SK-N-SH (cell line): ENCODE measurements at regions not wholly inside any gene's neighbourhood (a gene's known extent, or its start where the extent isn't known, plus 50 kb on each side); places are given as distances from the start of the nearest gene placed in this dataset.

Experiments
- CTCF ChIA-PET: fragments of 300-600, 350-600 bp; formaldehyde crosslinking; extraction: SDS; loops from one replicate; lab custom pipeline; 2021; lab: Yijun Ruan, JAX
- POLR2A ChIA-PET: fragments of 350-600 bp; sonication (Branson Sonifier 250); formaldehyde crosslinking; extraction: SDS; loops from one replicate; lab custom pipeline; 2020; ENCODE audit warnings: antibody characterized with exemption, inconsistent platforms; lab: Yijun Ruan, JAX
- DNase-seq: peaks from one replicate; pipeline ENCODE4 v3.0.0; 2012
- H2AFZ ChIP-seq: fragments of 200-600 bp; sonication (generic); 2 replicates; pipeline ENCODE4 v1.8.1; 2016; ENCODE audit warnings: antibody characterized with exemption, mild to moderate bottlenecking, low read depth
- H3F3A ChIP-seq: fragments of 200-600 bp; sonication (generic); replicated peaks from 2 replicates; pipeline ENCODE3; 2016; ENCODE audit warnings: antibody characterized with exemption, mild to moderate bottlenecking; ENCODE audit not compliant: insufficient read depth
- H3K27ac ChIP-seq, 2 experiments: fragments of 200-500 bp in 1 of 2; fragments of 200-600 bp in 1 of 2; sonication (Bioruptor generic) in 1 of 2; sonication (generic), shearing (Covaris generic) in 1 of 2; 2 replicates each; pipeline versions ENCODE4 v1.5.1 to v1.6.1; 2014 to 2016; ENCODE audit warnings: low read depth in 2 of 2, inconsistent platforms in 1 of 2, low read length in 1 of 2, mild to moderate bottlenecking in 1 of 2, mixed read lengths in 1 of 2
- H3K27me3 ChIP-seq: fragments of 200-600 bp; sonication (generic), shearing (Covaris generic); 2 replicates; pipeline ENCODE4 v1.6.1; 2016; ENCODE audit warnings: mixed run types; ENCODE audit not compliant: insufficient read depth
- H3K36me3 ChIP-seq, 2 experiments: fragments of 200-500 bp in 1 of 2; fragments of 200-600 bp in 1 of 2; sonication (Bioruptor generic) in 1 of 2; sonication (generic) in 1 of 2; replicated peaks in 1 of 2; 2 replicates each; pipeline versions ENCODE3 to v1.5.1; 2014 to 2016; ENCODE audit warnings: low read length in 1 of 2, mild to moderate bottlenecking in 1 of 2; ENCODE audit not compliant: insufficient read depth in 2 of 2, control insufficient read depth in 1 of 2
- H3K4me1 ChIP-seq, 2 experiments: fragments of 200-500 bp in 1 of 2; fragments of 200-600 bp in 1 of 2; sonication (Bioruptor generic) in 1 of 2; sonication (generic), shearing (Covaris generic) in 1 of 2; 2 replicates each; pipeline versions ENCODE4 v1.5.1 to v1.6.1; 2014 to 2016; ENCODE audit warnings: low read depth in 1 of 2, low read length in 1 of 2, mixed run types in 1 of 2; ENCODE audit not compliant: insufficient read depth in 2 of 2, control insufficient read depth in 1 of 2
- H3K4me2 ChIP-seq: fragments of 200-600 bp; sonication (generic), shearing (Covaris generic); 2 replicates; pipeline ENCODE4 v1.6.1; 2017; ENCODE audit warnings: mixed run types
- H3K4me3 ChIP-seq, 2 experiments: fragments of 200-500 bp in 1 of 2; fragments of 200-600 bp in 1 of 2; sonication (Bioruptor generic) in 1 of 2; sonication (generic), shearing (Covaris generic) in 1 of 2; 2 replicates each; pipeline versions ENCODE4 v1.5.1 to v1.8.1; 2014 to 2016; ENCODE audit warnings: low read depth in 2 of 2, inconsistent platforms in 1 of 2, low read length in 1 of 2, mild to moderate bottlenecking in 1 of 2, mixed read lengths in 1 of 2, moderate library complexity in 1 of 2
- H3K79me2 ChIP-seq: fragments of 200-600 bp; sonication (generic); 2 replicates; pipeline ENCODE4 v1.8.1; 2017; ENCODE audit warnings: mild to moderate bottlenecking; ENCODE audit not compliant: insufficient read depth
- H3K9ac ChIP-seq: fragments of 200-600 bp; sonication (generic); 2 replicates; pipeline ENCODE4 v1.6.1; 2017; ENCODE audit warnings: mixed run types
- H3K9me2 ChIP-seq: fragments of 200-600 bp; sonication (generic); 2 replicates; pipeline ENCODE4 v1.6.1; 2017; ENCODE audit warnings: mixed run types
- H3K9me3 ChIP-seq: fragments of 200-600 bp; sonication (generic); 2 replicates; pipeline ENCODE4 v1.6.1; 2017; ENCODE audit warnings: mixed run types, mild to moderate bottlenecking, moderate library complexity
- H4K20me1 ChIP-seq: fragments of 200-600 bp; sonication (generic); 2 replicates; pipeline ENCODE4 v1.6.1; 2017; ENCODE audit warnings: mild to moderate bottlenecking, mixed run types; ENCODE audit not compliant: insufficient read depth
- CHD2 ChIP-seq: fragments of 150-350 bp; IDR thresholded peaks from 2 replicates; pipeline ENCODE4 v1.6.1; 2018; ENCODE audit warnings: low read length; ENCODE audit not compliant: partially characterized antibody
- EP300 ChIP-seq, 2 experiments: IDR thresholded peaks; 2 replicates each; pipeline versions ENCODE4 v1.4.0 to v1.6.1; 2012; ENCODE audit warnings: borderline replicate concordance in 1 of 2, low read depth in 1 of 2, low read length in 1 of 2
- EZH2phosphoT487 ChIP-seq: fragments of 200-600 bp; sonication (generic); IDR thresholded peaks from 2 replicates; pipeline ENCODE4 v1.6.1; 2017; ENCODE audit warnings: low read depth, mixed run types, mild to moderate bottlenecking, antibody characterized with exemption, moderate library complexity, borderline replicate concordance
- FOSL2 ChIP-seq: IDR thresholded peaks from 2 replicates; pipeline ENCODE4 v1.4.0; 2012; ENCODE audit warnings: low read depth, mild to moderate bottlenecking, moderate library complexity, borderline replicate concordance
- FOXM1 ChIP-seq: IDR thresholded peaks from 2 replicates; pipeline ENCODE4 v1.4.0; 2012; ENCODE audit warnings: low read depth, mild to moderate bottlenecking
- GABPA ChIP-seq: IDR thresholded peaks from 2 replicates; pipeline ENCODE4 v1.4.0; 2012; ENCODE audit warnings: low read depth, mild to moderate bottlenecking
- MEF2A ChIP-seq: IDR thresholded peaks from 2 replicates; pipeline ENCODE4 v1.4.0; 2012; ENCODE audit warnings: low read depth, borderline replicate concordance
- MXI1 ChIP-seq: IDR thresholded peaks from 2 replicates; pipeline ENCODE4 v1.6.1; 2012; ENCODE audit warnings: mild to moderate bottlenecking, low read depth, low read length, improper control_type of control experiment
- POLR2AphosphoS5 ChIP-seq: IDR thresholded peaks from 2 replicates; pipeline ENCODE4 v1.6.1; 2012; ENCODE audit warnings: low read depth, low read length
- RAD21 ChIP-seq: IDR thresholded peaks from 2 replicates; pipeline ENCODE4 v1.6.1; 2012; ENCODE audit warnings: mild to moderate bottlenecking, low read length
- RXRA ChIP-seq: IDR thresholded peaks from 2 replicates; pipeline ENCODE4 v1.4.0; 2012; ENCODE audit warnings: low read depth, mild to moderate bottlenecking, borderline replicate concordance
- SIN3A ChIP-seq: IDR thresholded peaks from 2 replicates; pipeline ENCODE4 v1.6.1; 2012; ENCODE audit warnings: low read depth, mild to moderate bottlenecking, low read length, moderate library complexity, borderline replicate concordance
- WGBS: methylation state at CpG from one replicate; pipeline ENCODE4 v1.1.6; 2017; ENCODE audit warnings: low lambda C conversion rate; 5-methylcytosine and 5-hydroxymethylcytosine counted together
- small RNA-seq, 7 experiments: library from RNA; depleted of rRNA; stranded (forward); fragments of <200 nt; gene quantifications; one replicate each; pipeline ENCODE3, GENCODE V24; 2012

DNA sequence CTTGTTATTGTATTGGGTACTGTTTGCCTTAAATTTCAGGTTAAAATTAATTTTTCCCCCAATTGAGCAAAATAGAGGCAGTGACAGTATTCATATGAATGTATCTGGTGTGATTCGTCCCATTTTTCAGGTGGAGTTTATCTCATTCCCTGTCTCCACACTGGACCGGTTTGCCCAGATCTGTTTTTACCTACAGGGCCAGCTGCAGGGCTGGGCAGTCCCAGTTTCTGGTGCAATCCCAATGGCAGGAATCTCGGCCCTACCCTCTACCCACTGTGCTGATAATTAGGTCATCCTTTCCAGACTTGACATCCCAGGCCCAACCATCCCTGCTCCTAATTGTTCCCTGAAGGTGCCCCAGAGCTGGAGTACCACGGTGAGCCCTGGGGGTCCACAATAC is 49.8 kb upstream of the NFE2L3 start:
- no peak overlapping the region for H3K4me3 ChIP-seq
- no peaks in the 10 kb centered on the region for H3K9me3 ChIP-seq
- no peak overlapping the region for H3K9ac ChIP-seq
- ChIA-PET POLR2A (no interaction called here), CTCF (interaction anchor here (6.3 kb wide), 1 partner anchor 11 kb away, joined by 47 read pairs; no protein-coding TSS in a partner anchor)
- no peaks in the 10 kb centered on the region; the same call in 1 of the 2 replicates for H3K27me3 ChIP-seq
- TF ChIP-seq GABPA (no peak), EP300 (IDR thresholded peaks at IDR 0.05; ENCODE audit: borderline replicate concordance in 1 of 2, low read depth in 1 of 2, low read length in 1 of 2) (no peak), POLR2AphosphoS5 (no peak), CHD2 (no peak), SIN3A (no peak), RXRA (no peak), FOSL2 (no peak), MEF2A (no peak), EZH2phosphoT487 (no peak), RAD21 (no peak), MXI1 (no peak), FOXM1 (no peak)
- H3K4me2 ChIP-seq: no peak overlapping the region
- no peak for DNase-seq
- H2AFZ ChIP-seq: no peak overlapping the region
- no peaks in the 10 kb centered on the region for H3K4me1 ChIP-seq
- 48% methylated on average over 4 of the region's 4 CpGs for WGBS
- H3K27ac ChIP-seq: no peak overlapping the region
- no peaks in the 10 kb centered on the region for H3K79me2 ChIP-seq
- no peaks in the 10 kb centered on the region for H3F3A ChIP-seq
- H3K9me2 ChIP-seq: no peaks in the 10 kb centered on the region
- no peaks in the 10 kb centered on the region for H4K20me1 ChIP-seq
- H3K36me3 ChIP-seq: no peaks in the 10 kb centered on the region

Small RNA genes lying in the stretch of these regions (small RNA-seq; reads per million reads assigned to genes)
- 3.0 to 223 (median 94.5) reads per million in 7 experiments for gene MIR148A
